ENCODE measurements at regions not wholly inside any gene's neighbourhood (a gene's known extent, or its start where the extent isn't known, plus 50 kb on each side); places are given as distances from the start of the nearest gene placed in this dataset.

GRCh38 chr1:50342525-50342924 lies 80.7 kb downstream of the DMRTA2 start:
- BruUV-seq (replicated peaks), result no TSS peak
- DNase-seq (ENCODE audit: low read depth, low spot score) (no peak), ATAC-seq (no peak)
- intact Hi-C loops (cut with micrococcal nuclease; ENCODE audit: unreplicated experiment), result no loop called here
- in situ Hi-C loops (cut with HindIII; ENCODE audit: low pct_unique_long_range_greater_than_20kb, low sequenced_read_pairs), result no loop called here
- POLR2A ChIA-PET, result interaction anchor here (0.6 kb wide), 1 partner anchor 19 kb away, joined by 3 read pairs; no protein-coding TSS in a partner anchor
- CTCF ChIA-PET, result interaction anchor here (0.7 kb wide), 1 partner anchor 57 kb away, joined by 3 read pairs; no protein-coding TSS in a partner anchor
- Histone ChIP-seq H3K9me3 (ENCODE audit: control insufficient read depth, insufficient read depth, low read depth, low read length) (no peaks in the 10 kb centered on the region), H3K4me1 (ENCODE audit: control insufficient read depth, insufficient read depth, low read length) (no peaks in the 10 kb centered on the region), H3K27me3 (ENCODE audit: control insufficient read depth, insufficient read depth, low read length) (peaks cover 36% of the 10 kb centered on the region), H3K27ac (ENCODE audit: low read length) (no peak overlapping the region), H3K36me3 (ENCODE audit: control insufficient read depth, insufficient read depth, low read length) (no peaks in the 10 kb centered on the region), H3K4me3 (ENCODE audit: low read depth in 2 of 2, low read length in 2 of 2) (no peak overlapping the region)
- TF ChIP-seq POLR2AphosphoS5 (IDR thresholded peaks at IDR 0.05; ENCODE audit: low read depth, low read length) (no peak), TCF7L2 (IDR thresholded peaks at IDR 0.05; ENCODE audit: low read depth, low read length) (no peak), CTCF (IDR thresholded peaks at IDR 0.05) (no peak), SIN3A (IDR thresholded peaks at IDR 0.05; ENCODE audit: borderline replicate concordance, insufficient read depth, low read depth, low read length) (no peak)
- TF ChIP-seq, protein P1, sequence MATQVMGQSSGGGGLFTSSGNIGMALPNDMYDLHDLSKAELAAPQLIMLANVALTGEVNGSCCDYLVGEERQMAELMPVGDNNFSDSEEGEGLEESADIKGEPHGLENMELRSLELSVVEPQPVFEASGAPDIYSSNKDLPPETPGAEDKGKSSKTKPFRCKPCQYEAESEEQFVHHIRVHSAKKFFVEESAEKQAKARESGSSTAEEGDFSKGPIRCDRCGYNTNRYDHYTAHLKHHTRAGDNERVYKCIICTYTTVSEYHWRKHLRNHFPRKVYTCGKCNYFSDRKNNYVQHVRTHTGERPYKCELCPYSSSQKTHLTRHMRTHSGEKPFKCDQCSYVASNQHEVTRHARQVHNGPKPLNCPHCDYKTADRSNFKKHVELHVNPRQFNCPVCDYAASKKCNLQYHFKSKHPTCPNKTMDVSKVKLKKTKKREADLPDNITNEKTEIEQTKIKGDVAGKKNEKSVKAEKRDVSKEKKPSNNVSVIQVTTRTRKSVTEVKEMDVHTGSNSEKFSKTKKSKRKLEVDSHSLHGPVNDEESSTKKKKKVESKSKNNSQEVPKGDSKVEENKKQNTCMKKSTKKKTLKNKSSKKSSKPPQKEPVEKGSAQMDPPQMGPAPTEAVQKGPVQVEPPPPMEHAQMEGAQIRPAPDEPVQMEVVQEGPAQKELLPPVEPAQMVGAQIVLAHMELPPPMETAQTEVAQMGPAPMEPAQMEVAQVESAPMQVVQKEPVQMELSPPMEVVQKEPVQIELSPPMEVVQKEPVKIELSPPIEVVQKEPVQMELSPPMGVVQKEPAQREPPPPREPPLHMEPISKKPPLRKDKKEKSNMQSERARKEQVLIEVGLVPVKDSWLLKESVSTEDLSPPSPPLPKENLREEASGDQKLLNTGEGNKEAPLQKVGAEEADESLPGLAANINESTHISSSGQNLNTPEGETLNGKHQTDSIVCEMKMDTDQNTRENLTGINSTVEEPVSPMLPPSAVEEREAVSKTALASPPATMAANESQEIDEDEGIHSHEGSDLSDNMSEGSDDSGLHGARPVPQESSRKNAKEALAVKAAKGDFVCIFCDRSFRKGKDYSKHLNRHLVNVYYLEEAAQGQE (IDR thresholded peaks at IDR 0.05; ENCODE audit: insufficient read depth in 1 of 2, low read depth in 2 of 2, low read length in 1 of 2), result no peak

GRCh38 chr1:50335036-50335435 lies 88.2 kb downstream of the DMRTA2 start:
- no peaks in the 10 kb centered on the region for H3K36me3 ChIP-seq (ENCODE audit: control insufficient read depth, insufficient read depth, low read length)
- TF ChIP-seq SIN3A (IDR thresholded peaks at IDR 0.05; ENCODE audit: borderline replicate concordance, insufficient read depth, low read depth, low read length), result no peak
- TF ChIP-seq, protein P1 (IDR thresholded peaks at IDR 0.05; ENCODE audit: insufficient read depth in 1 of 2, low read depth in 2 of 2, low read length in 1 of 2), result no peak
- no peak for TF ChIP-seq CTCF (IDR thresholded peaks at IDR 0.05)
- no peak for TF ChIP-seq TCF7L2 (IDR thresholded peaks at IDR 0.05; ENCODE audit: low read depth, low read length)
- TF ChIP-seq POLR2AphosphoS5 (IDR thresholded peaks at IDR 0.05; ENCODE audit: low read depth, low read length), result no peak
- ATAC-seq (no peak), DNase-seq (ENCODE audit: low read depth, low spot score) (no peak)
- H3K4me3 ChIP-seq (ENCODE audit: low read depth in 2 of 2, low read length in 2 of 2), result no peak overlapping the region
- intact Hi-C loops (cut with micrococcal nuclease; ENCODE audit: unreplicated experiment) (loop anchor here (10.0 kb wide), 1 partner anchor 1760 kb away; no protein-coding TSS in a partner anchor), in situ Hi-C loops (cut with HindIII; ENCODE audit: low pct_unique_long_range_greater_than_20kb, low sequenced_read_pairs) (no loop called here)
- no peak overlapping the region for H3K27ac ChIP-seq (ENCODE audit: low read length)
- H3K9me3 ChIP-seq (ENCODE audit: control insufficient read depth, insufficient read depth, low read depth, low read length), result no peaks in the 10 kb centered on the region
- BruUV-seq (replicated peaks), result no TSS peak
- H3K4me1 ChIP-seq (ENCODE audit: control insufficient read depth, insufficient read depth, low read length), result no peaks in the 10 kb centered on the region; the same call in 1 of the 2 replicates
- H3K27me3 ChIP-seq (ENCODE audit: control insufficient read depth, insufficient read depth, low read length), result peaks cover 22% of the 10 kb centered on the region
- CTCF ChIA-PET, result no interaction called here
- POLR2A ChIA-PET, result no interaction called here

Data from Panc1 (cell line).